ENCODE measurements at regions not wholly inside any gene's neighbourhood (a gene's known extent, or its start where the extent isn't known, plus 50 kb on each side); places are given as distances from the start of the nearest gene placed in this dataset.

DNA sequence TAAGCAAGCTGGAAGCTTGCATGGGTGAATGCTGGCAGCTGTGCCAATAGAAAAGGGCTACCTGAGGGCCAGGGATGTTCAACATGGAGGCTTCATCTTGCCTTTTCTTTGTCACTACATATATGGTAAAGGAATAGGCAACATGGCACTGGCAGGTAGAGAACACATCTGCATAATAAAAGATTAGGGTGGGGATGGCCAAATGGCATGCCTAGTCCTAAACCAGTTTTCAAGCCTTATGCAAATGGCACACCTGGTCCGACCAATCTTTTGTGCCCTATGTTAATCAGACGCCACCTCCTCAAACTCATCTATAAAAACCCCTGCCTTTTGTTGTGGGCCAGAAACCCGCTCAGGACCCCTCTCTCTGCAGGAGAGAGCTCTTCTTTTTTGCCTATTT lies 216.8 kb upstream of the PROK2 start:
- Histone ChIP-seq H3K4me3 (no peak overlapping the region), H3K27me3 (no peaks in the 10 kb centered on the region), H3K9me3 (no peaks in the 10 kb centered on the region), H3K36me3 (no peaks in the 10 kb centered on the region), H3K4me1 (no peaks in the 10 kb centered on the region), H3K27ac (no peak overlapping the region)
- TF ChIP-seq, protein P1, sequence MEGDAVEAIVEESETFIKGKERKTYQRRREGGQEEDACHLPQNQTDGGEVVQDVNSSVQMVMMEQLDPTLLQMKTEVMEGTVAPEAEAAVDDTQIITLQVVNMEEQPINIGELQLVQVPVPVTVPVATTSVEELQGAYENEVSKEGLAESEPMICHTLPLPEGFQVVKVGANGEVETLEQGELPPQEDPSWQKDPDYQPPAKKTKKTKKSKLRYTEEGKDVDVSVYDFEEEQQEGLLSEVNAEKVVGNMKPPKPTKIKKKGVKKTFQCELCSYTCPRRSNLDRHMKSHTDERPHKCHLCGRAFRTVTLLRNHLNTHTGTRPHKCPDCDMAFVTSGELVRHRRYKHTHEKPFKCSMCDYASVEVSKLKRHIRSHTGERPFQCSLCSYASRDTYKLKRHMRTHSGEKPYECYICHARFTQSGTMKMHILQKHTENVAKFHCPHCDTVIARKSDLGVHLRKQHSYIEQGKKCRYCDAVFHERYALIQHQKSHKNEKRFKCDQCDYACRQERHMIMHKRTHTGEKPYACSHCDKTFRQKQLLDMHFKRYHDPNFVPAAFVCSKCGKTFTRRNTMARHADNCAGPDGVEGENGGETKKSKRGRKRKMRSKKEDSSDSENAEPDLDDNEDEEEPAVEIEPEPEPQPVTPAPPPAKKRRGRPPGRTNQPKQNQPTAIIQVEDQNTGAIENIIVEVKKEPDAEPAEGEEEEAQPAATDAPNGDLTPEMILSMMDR (IDR thresholded peaks at IDR 0.05) = no peak
- no peak for DNase-seq (ENCODE audit: low spot score)

DNA sequence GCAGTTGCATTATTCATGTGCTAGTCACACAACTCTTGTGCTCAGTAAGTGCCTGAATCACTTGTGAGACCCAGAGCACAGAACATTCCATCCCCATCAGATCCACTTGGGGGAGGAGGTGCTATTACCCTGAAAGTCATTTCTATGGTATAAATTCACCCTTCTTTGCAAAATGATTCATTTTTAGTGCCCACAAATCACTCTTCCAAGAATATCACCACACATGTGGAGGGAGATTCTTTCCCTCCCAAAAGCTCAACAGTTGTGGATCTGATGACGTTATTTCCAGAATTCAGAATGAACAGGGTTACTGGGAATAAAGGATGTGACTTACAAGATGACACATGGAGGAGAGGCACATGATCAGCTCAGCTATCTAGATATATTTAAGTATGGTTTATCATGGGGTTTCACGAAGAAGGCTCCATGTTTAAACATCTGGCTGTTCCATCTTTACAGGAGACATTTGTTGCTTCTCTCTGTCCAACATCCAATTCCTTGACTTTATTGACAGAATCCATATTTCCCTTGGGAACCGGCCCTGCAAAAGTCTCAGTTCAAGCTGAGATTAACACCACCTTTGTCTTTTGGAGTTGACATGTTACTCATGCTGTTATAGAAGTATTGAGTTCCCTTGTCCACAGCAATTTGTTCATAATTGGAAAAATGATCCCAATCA lies 214.2 kb upstream of the PROK2 start:
- H3K9me3 ChIP-seq = no peaks in the 10 kb centered on the region
- no peak overlapping the region for H3K27ac ChIP-seq
- H3K36me3 ChIP-seq = no peaks in the 10 kb centered on the region
- H3K27me3 ChIP-seq = no peaks in the 10 kb centered on the region
- no peak for DNase-seq (ENCODE audit: low spot score)
- H3K4me1 ChIP-seq = no peaks in the 10 kb centered on the region
- H3K4me3 ChIP-seq = no peak overlapping the region
- TF ChIP-seq, protein P1 (IDR thresholded peaks at IDR 0.05) = no peak

DNA sequence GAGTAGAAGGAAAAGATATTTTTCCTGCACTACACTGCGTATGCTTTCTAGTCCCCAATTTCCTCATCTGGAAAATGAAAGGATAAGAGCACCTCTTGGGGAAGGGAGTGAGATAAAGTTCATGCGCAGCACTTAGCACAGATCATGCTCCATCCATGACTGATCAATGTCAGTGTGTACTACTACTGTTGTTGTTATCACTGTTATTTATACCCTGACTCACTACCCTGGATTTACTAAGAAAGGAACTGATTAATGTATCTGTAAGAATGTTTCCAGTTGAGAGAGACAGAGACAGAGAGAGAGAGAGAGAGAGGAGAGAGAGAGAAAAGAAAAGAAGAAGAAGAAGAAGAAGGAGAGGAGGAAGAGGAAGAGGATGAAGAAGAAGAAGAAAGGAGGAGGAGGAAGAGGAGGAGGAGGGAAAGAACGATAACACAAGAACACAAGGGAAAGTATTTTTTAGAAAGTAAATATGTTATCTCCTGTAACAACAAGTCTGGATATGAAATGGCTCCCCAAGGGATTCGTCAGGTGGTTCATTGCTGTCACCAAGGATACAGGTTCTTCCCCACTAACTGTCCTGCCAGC lies 212.2 kb upstream of the PROK2 start:
- Histone ChIP-seq H3K9me3 (no peaks in the 10 kb centered on the region), H3K27ac (no peak overlapping the region), H3K4me1 (no peaks in the 10 kb centered on the region), H3K4me3 (no peak overlapping the region), H3K27me3 (no peaks in the 10 kb centered on the region), H3K36me3 (no peaks in the 10 kb centered on the region)
- DNase-seq (ENCODE audit: low spot score) = no peak
- TF ChIP-seq, protein P1 (IDR thresholded peaks at IDR 0.05) = no peak

DNA sequence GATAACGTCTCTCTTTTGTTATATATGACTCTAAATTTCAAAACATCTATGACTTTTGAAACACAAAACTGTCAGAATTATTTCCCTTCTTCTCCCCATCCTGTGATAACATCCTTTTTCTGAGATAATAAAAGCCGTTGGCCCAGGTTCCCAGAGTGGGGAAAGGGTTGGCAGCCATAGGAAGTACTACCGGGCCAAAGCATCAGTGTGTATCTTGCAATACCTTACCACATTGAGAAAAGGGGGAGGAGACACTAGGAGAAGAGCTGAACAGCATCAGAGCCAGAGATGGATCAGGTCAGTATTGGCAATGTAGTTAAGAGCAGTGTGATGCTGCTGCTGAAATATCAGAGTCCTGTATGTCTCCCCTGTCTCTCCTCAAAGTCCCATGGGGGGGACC lies 210.0 kb upstream of the PROK2 start:
- Histone ChIP-seq H3K9me3 (no peaks in the 10 kb centered on the region), H3K4me3 (no peak overlapping the region), H3K27me3 (no peaks in the 10 kb centered on the region), H3K4me1 (no peaks in the 10 kb centered on the region), H3K36me3 (no peaks in the 10 kb centered on the region), H3K27ac (no peak overlapping the region)
- TF ChIP-seq, protein P1 (IDR thresholded peaks at IDR 0.05) = no peak
- DNase-seq (ENCODE audit: low spot score) = no peak

DNA sequence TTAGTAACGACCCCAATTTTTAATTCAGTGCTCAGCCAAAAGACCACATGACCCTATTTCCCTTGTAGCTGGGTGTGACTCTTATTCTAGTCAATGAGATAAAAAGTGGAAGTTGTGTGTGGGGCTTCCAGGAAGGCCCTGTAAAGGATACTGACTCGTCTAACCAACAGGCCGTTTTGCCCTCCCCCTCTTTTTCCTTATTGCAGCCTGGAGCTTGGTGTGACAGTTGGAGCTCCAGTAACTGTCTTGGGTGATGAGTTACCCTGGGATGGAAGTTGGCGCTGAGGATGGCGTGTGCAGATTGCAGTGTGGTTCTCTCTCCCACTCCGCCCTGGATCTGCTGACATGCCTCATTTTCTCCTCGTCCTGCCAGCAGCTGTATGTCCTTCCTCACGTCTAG lies 209.3 kb upstream of the PROK2 start:
- DNase-seq (ENCODE audit: low spot score) = no peak
- Histone ChIP-seq H3K36me3 (no peaks in the 10 kb centered on the region), H3K9me3 (no peaks in the 10 kb centered on the region), H3K4me3 (no peak overlapping the region), H3K4me1 (no peaks in the 10 kb centered on the region), H3K27ac (no peak overlapping the region), H3K27me3 (no peaks in the 10 kb centered on the region)
- TF ChIP-seq, protein P1 (IDR thresholded peaks at IDR 0.05) = no peak

DNA sequence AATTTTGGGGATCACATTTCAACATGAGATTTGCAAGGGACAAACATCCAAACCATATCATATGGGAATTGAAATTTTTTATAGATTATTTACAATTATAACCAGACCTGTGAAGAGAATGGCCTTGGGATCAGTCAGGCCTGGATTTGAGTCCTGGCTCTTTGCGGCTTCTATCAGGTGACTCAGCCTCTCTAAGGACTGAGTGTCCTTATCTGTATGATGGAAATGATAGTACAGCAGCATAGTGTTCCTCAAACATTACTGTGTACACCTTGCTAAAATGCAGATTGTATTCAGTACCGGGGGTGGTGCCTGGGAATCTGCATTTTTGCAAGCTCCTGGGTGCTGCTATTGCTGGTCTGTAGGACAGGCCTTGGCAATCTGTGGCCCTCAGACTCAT lies 206.7 kb upstream of the PROK2 start:
- H3K4me1 ChIP-seq = no peaks in the 10 kb centered on the region
- H3K9me3 ChIP-seq = no peaks in the 10 kb centered on the region
- no peak overlapping the region for H3K27ac ChIP-seq
- TF ChIP-seq, protein P1 (IDR thresholded peaks at IDR 0.05) = no peak
- H3K27me3 ChIP-seq = no peaks in the 10 kb centered on the region
- H3K36me3 ChIP-seq = no peaks in the 10 kb centered on the region
- no peak for DNase-seq (ENCODE audit: low spot score)
- H3K4me3 ChIP-seq = no peak overlapping the region

All from right atrium auricular region (tissue), 2 donors.